Duodenal mucosa (tissue), 2 donors: ENCODE measurements at regions not wholly inside any gene's neighbourhood (a gene's known extent, or its start where the extent isn't known, plus 50 kb on each side); places are given as distances from the start of the nearest gene placed in this dataset.

ENCODE experiments used
- H3K27ac ChIP-seq: one replicate; pipeline ENCODE4 v1.7.0; 2013; ENCODE audit warnings: low read depth, low read length
- H3K27me3 ChIP-seq, 2 donors: one replicate each; pipeline ENCODE4 v1.7.0; 2013; ENCODE audit warnings: low read length in 2 of 2, control low read depth in 1 of 2; ENCODE audit not compliant: insufficient read depth in 2 of 2, control insufficient read depth in 1 of 2
- H3K36me3 ChIP-seq, 2 donors: one replicate each; pipeline ENCODE4 v1.7.0; 2013; ENCODE audit warnings: low read length in 2 of 2, control low read depth in 1 of 2; ENCODE audit not compliant: insufficient read depth in 2 of 2, control insufficient read depth in 1 of 2
- H3K4me1 ChIP-seq, 2 donors: one replicate each; pipeline ENCODE4 v1.7.0; 2013; ENCODE audit warnings: low read length in 2 of 2, control low read depth in 1 of 2; ENCODE audit not compliant: insufficient read depth in 2 of 2, control insufficient read depth in 1 of 2
- H3K4me3 ChIP-seq, 2 donors: one replicate each; pipeline ENCODE4 v1.7.0; 2013; ENCODE audit warnings: low read length in 2 of 2, low read depth in 1 of 2
- H3K9ac ChIP-seq, 2 donors: one replicate each; pipeline ENCODE4 v1.7.0; 2013; ENCODE audit warnings: low read length in 2 of 2, low read depth in 1 of 2
- H3K9me3 ChIP-seq, 2 donors: one replicate each; pipeline ENCODE4 v1.7.0; 2013; ENCODE audit warnings: low read length in 2 of 2, control low read depth in 1 of 2; ENCODE audit not compliant: control insufficient read depth in 1 of 2

GRCh38 chr5:28862137-28862859 is 1823.9 kb upstream of the CDH9 start:
- Histone ChIP-seq H3K9me3 (peaks cover 4 to 6% of the 10 kb centered on the region in 2 donors), H3K27ac (no peak overlapping the region), H3K4me1 (no peaks in the 10 kb centered on the region), H3K9ac (no peak overlapping the region), H3K36me3 (no peaks in the 10 kb centered on the region), H3K27me3 (no peaks in the 10 kb centered on the region), H3K4me3 (no peak overlapping the region)

GRCh38 chr5:28855626-28856025 is 1817.2 kb upstream of the CDH9 start:
- peaks cover under 1 to 22% of the 10 kb centered on the region in 2 donors for H3K9me3 ChIP-seq
- H3K27ac ChIP-seq, result no peak overlapping the region
- H3K4me3 ChIP-seq, result no peak overlapping the region
- no peak overlapping the region for H3K9ac ChIP-seq
- H3K27me3 ChIP-seq, result no peaks in the 10 kb centered on the region
- no peaks in the 10 kb centered on the region for H3K4me1 ChIP-seq
- H3K36me3 ChIP-seq, result no peaks in the 10 kb centered on the region

DNA sequence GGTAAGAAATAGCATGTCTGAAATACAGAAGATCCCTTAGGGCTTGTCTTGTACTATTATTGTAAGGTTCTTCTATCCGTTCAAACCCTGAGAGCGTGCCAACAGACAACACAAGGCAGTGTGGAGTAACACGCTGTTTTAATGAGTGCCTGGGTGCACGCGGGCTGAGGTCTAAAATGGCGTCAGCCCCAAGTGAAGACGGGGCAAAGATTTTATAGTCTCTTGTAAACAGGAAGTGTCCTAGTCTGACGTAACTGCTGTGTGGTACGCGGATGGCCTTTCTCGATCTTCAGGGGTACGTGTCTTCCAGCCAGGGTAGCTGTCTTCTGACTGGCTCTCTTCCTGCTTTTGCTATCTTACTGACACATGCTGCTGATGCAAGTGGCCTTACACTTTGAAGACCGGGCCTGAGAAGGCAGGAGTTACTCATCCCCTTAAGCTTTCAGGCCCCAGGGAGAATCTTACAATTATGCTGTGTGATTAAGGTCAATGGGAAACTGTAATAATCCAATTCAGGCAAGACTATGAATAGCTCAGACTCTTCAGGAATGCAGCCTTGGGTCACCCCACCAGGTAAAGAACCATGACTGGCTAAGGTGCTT is 1812.0 kb upstream of the CDH9 start:
- Histone ChIP-seq H3K27ac (no peak overlapping the region), H3K27me3 (no peaks in the 10 kb centered on the region), H3K36me3 (no peaks in the 10 kb centered on the region), H3K9me3 (peaks cover 13 to 34% of the 10 kb centered on the region in 2 donors), H3K4me3 (no peak overlapping the region), H3K9ac (no peak overlapping the region), H3K4me1 (no peaks in the 10 kb centered on the region)

GRCh38 chr5:28831042-28831441 is 1792.7 kb upstream of the CDH9 start:
- H3K4me3 ChIP-seq, result no peak overlapping the region

GRCh38 chr5:28823231-28823630 is 1784.8 kb upstream of the CDH9 start:
- Histone ChIP-seq H3K4me1 (no peaks in the 10 kb centered on the region), H3K4me3 (no peak overlapping the region), H3K27ac (no peak overlapping the region), H3K9me3 (peaks cover 12 to 15% of the 10 kb centered on the region in 2 donors), H3K9ac (no peak overlapping the region), H3K36me3 (no peaks in the 10 kb centered on the region), H3K27me3 (no peaks in the 10 kb centered on the region)

More at GRCh38 chr5:28831042-28831441, 1792.7 kb upstream of the CDH9 start:
- peaks cover 0 to 16% of the 10 kb centered on the region in 2 donors for H3K9me3 ChIP-seq
- no peak overlapping the region for H3K9ac ChIP-seq
- no peaks in the 10 kb centered on the region for H3K36me3 ChIP-seq
- H3K27me3 ChIP-seq, result no peaks in the 10 kb centered on the region
- no peak overlapping the region for H3K27ac ChIP-seq
- no peaks in the 10 kb centered on the region for H3K4me1 ChIP-seq

GRCh38 chr5:28822071-28822470 is 1783.7 kb upstream of the CDH9 start:
- H3K4me1 ChIP-seq, result no peaks in the 10 kb centered on the region
- no peaks in the 10 kb centered on the region for H3K36me3 ChIP-seq
- no peaks in the 10 kb centered on the region for H3K27me3 ChIP-seq
- H3K9me3 ChIP-seq, result peaks cover 12 to 19% of the 10 kb centered on the region in 2 donors
- no peak overlapping the region for H3K4me3 ChIP-seq
- H3K9ac ChIP-seq, result no peak overlapping the region
- H3K27ac ChIP-seq, result no peak overlapping the region

- Histone ChIP-seq H3K4me1 (no peaks in the 10 kb centered on the region), H3K27me3 (no peaks in the 10 kb centered on the region), H3K27ac (no peak overlapping the region), H3K4me3 (no peak overlapping the region), H3K36me3 (no peaks in the 10 kb centered on the region), H3K9ac (no peak overlapping the region), H3K9me3 (peaks cover 5 to 20% of the 10 kb centered on the region in 2 donors)
These were observed 1772.4 kb upstream of the CDH9 start for GRCh38 chr5:28810751-28811136.

GRCh38 chr5:28809811-28810750 is 1771.7 kb upstream of the CDH9 start:
- H3K9me3 ChIP-seq, result peaks cover 5 to 20% of the 10 kb centered on the region in 2 donors
- H3K27me3 ChIP-seq, result no peaks in the 10 kb centered on the region
- no peak overlapping the region for H3K27ac ChIP-seq
- no peak overlapping the region for H3K9ac ChIP-seq
- H3K36me3 ChIP-seq, result no peaks in the 10 kb centered on the region
- H3K4me3 ChIP-seq, result no peak overlapping the region
- no peaks in the 10 kb centered on the region for H3K4me1 ChIP-seq

GRCh38 chr5:28808967-28809810 is 1770.8 kb upstream of the CDH9 start:
- Histone ChIP-seq H3K9ac (no peak overlapping the region), H3K27me3 (no peaks in the 10 kb centered on the region), H3K4me3 (no peak overlapping the region), H3K4me1 (no peaks in the 10 kb centered on the region), H3K36me3 (no peaks in the 10 kb centered on the region), H3K27ac (no peak overlapping the region), H3K9me3 (peaks cover 5 to 20% of the 10 kb centered on the region in 2 donors)
